ENCODE measurements at regions not wholly inside any gene's neighbourhood (a gene's known extent, or its start where the extent isn't known, plus 50 kb on each side); places are given as distances from the start of the nearest gene placed in this dataset.

GRCh38 chr19:27920774-27921173 lies 1292.2 kb downstream of the UQCRFS1 start:
- no peak for TF ChIP-seq CTCF (conservative IDR thresholded peaks at IDR 0.05; ENCODE audit: low read length)
- no peak for TF ChIP-seq EZH2phosphoT487 (IDR thresholded peaks at IDR 0.05; ENCODE audit: borderline replicate concordance)

All from Loucy (cell line).